ENCODE measurements at regions not wholly inside any gene's neighbourhood (a gene's known extent, or its start where the extent isn't known, plus 50 kb on each side); places are given as distances from the start of the nearest gene placed in this dataset.

GRCh38 chr3:181565416-181565815 is 146.3 kb upstream of the SOX2 start:
- TF ChIP-seq CTCF (IDR thresholded peaks at IDR 0.05; ENCODE audit: low read depth, low read length, missing input control) (no peak), ATF3 (IDR thresholded peaks at IDR 0.05) (no peak), NR2F2 (IDR thresholded peaks at IDR 0.05) (no peak), GABPA (IDR thresholded peaks at IDR 0.05 in 1 of 2, conservative IDR thresholded peaks at IDR 0.05 in 1 of 2) (no peak), TAF1 (conservative IDR thresholded peaks at IDR 0.05) (no peak), HNF4A (conservative IDR thresholded peaks at IDR 0.05) (no peak), REST (IDR thresholded peaks at IDR 0.05) (no peak), RXRA (IDR thresholded peaks at IDR 0.05) (no peak), YY1 (IDR thresholded peaks at IDR 0.05) (no peak), SP1 (IDR thresholded peaks at IDR 0.05) (no peak)
